Peyer's patch (tissue), 4 donors: ENCODE measurements at regions not wholly inside any gene's neighbourhood (a gene's known extent, or its start where the extent isn't known, plus 50 kb on each side); places are given as distances from the start of the nearest gene placed in this dataset.
A peak's percentile ranks its signal among the peaks of the same experiment; 100 is the strongest.

Source experiments
- DNase-seq, 3 donors: peaks; one replicate each; pipeline ENCODE4 v3.0.0-alpha.2; 2017 to 2019
- H3K27ac ChIP-seq, 4 donors: fragments of 200-600 bp; sonication (generic); one replicate each; pipeline ENCODE4 v1.5.1; 2016 to 2019
- H3K27me3 ChIP-seq, 2 donors: fragments of 200-600 bp; sonication (generic); one replicate each; pipeline ENCODE4 v1.5.1; 2019
- H3K36me3 ChIP-seq, 3 donors: fragments of 200-600 bp; sonication (generic); one replicate each; pipeline ENCODE4 v1.5.1; 2016 to 2019
- H3K4me1 ChIP-seq, 4 donors: fragments of 200-600 bp; sonication (generic); one replicate each; pipeline ENCODE4 v1.5.1; 2016 to 2019
- H3K4me3 ChIP-seq, 4 donors: fragments of 200-600 bp; sonication (generic); 1 replicate in 3 of 4; 2 replicates in 1 of 4; pipeline ENCODE4 v1.5.1; 2016 to 2019; ENCODE audit warnings: mild to moderate bottlenecking in 1 of 4
- H3K9me3 ChIP-seq, 4 donors: fragments of 200-600 bp; sonication (generic); one replicate each; pipeline ENCODE4 v1.5.1; 2016 to 2019; ENCODE audit warnings: mild to moderate bottlenecking in 1 of 4
- POLR2A ChIP-seq, 2 donors: fragments of 450-650 bp; IDR thresholded peaks; one replicate each; pipeline ENCODE4 v1.5.1; 2017; ENCODE audit warnings: antibody characterized with exemption in 2 of 2, mild to moderate bottlenecking in 2 of 2, moderate library complexity in 2 of 2
- TF ChIP-seq, protein P1 (sequence below), 6 experiments: fragments of 450-650 bp in 4 of 6; fragments of 200-600 bp in 2 of 6; sonication (generic) in 1 of 6; IDR thresholded peaks; one replicate each; pipeline ENCODE4 v1.5.1; 2017 to 2019; ENCODE audit warnings: antibody characterized with exemption in 6 of 6, mild to moderate bottlenecking in 3 of 6, moderate library complexity in 1 of 6

DNA sequence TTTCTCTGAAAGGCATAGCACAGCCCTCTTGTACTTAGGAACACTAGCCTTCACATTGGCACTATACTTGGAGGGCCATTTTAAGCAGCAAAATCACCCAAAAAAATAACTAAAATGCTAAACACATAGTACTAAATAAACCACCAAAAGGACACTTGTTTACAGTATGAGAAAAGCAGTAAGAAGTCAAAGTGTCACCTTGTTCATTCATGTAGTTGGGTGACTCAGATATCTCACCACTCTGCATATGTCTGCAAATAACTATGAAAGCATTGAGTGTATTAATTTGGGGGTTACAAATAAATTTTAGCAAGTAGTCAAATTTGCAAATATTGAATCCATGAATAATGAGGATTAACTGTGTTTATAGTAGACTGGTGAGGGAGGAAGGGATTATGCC, 107.6 kb downstream of the ELAPOR2 start:
- Histone ChIP-seq H3K36me3 (no peaks in the 10 kb centered on the region), H3K4me3 (no peak overlapping the region), H3K27ac (no peak overlapping the region), H3K9me3 (no peaks in the 10 kb centered on the region), H3K4me1 (no peaks in the 10 kb centered on the region), H3K27me3 (no peaks in the 10 kb centered on the region)
- DNase-seq: no peak
- TF ChIP-seq, protein P1, sequence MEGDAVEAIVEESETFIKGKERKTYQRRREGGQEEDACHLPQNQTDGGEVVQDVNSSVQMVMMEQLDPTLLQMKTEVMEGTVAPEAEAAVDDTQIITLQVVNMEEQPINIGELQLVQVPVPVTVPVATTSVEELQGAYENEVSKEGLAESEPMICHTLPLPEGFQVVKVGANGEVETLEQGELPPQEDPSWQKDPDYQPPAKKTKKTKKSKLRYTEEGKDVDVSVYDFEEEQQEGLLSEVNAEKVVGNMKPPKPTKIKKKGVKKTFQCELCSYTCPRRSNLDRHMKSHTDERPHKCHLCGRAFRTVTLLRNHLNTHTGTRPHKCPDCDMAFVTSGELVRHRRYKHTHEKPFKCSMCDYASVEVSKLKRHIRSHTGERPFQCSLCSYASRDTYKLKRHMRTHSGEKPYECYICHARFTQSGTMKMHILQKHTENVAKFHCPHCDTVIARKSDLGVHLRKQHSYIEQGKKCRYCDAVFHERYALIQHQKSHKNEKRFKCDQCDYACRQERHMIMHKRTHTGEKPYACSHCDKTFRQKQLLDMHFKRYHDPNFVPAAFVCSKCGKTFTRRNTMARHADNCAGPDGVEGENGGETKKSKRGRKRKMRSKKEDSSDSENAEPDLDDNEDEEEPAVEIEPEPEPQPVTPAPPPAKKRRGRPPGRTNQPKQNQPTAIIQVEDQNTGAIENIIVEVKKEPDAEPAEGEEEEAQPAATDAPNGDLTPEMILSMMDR (IDR thresholded peaks at IDR 0.05): no peak
- no peak for TF ChIP-seq POLR2A (IDR thresholded peaks at IDR 0.05)

DNA sequence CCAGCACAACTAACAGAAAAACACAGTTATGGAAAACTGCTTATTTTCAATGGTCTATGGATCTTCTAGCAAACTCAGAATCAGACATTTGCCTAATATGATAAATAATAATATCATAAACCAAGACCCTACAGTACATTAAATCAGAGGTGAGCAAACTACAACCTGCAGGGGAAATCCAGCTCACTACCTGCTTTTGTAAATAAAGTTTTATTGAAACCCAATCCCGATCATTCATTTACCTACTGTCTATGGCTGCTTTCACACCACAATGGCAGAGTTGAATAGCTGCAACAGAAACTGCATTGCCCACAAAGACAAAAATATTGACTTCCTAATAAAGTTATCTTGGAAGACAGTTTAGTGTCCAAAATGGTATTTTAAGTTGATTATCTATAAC, 108.5 kb downstream of the ELAPOR2 start:
- no peaks in the 10 kb centered on the region for H3K9me3 ChIP-seq
- no peak overlapping the region for H3K4me3 ChIP-seq
- H3K36me3 ChIP-seq: no peaks in the 10 kb centered on the region
- no peak for DNase-seq
- TF ChIP-seq POLR2A (IDR thresholded peaks at IDR 0.05): no peak
- TF ChIP-seq, protein P1 (IDR thresholded peaks at IDR 0.05): no peak
- no peaks in the 10 kb centered on the region for H3K4me1 ChIP-seq
- no peaks in the 10 kb centered on the region for H3K27me3 ChIP-seq
- H3K27ac ChIP-seq: no peak overlapping the region

DNA sequence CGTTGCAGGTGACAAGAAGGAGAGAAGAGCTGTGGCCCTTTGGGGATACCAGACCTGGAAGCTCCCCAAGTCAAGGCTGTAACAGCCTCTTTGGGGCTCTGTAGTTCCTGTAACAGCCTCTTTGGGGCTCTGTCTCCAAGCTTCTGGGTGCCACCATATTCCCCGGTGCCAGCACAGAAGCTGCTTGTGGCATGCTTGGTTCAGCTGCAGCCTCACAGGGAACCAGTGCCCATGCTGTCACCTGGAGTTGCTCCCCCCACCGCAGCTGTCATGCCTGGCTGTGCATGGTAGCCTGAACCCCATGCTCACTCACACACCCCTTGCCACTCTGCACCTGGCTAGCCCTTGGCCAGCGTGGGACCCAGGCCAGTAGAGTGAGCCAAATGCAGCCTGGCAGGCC, 109.1 kb downstream of the ELAPOR2 start:
- Histone ChIP-seq H3K9me3 (no peaks in the 10 kb centered on the region), H3K27ac (no peak overlapping the region), H3K27me3 (no peaks in the 10 kb centered on the region), H3K4me1 (no peaks in the 10 kb centered on the region), H3K4me3 (no peak overlapping the region), H3K36me3 (no peaks in the 10 kb centered on the region)
- DNase-seq: peak in 2 of 3 donors; percentile 45 to 61
- TF ChIP-seq, protein P1 (IDR thresholded peaks at IDR 0.05): peak in 2 of 6 experiments; percentile 5 to 17
- no peak for TF ChIP-seq POLR2A (IDR thresholded peaks at IDR 0.05)

DNA sequence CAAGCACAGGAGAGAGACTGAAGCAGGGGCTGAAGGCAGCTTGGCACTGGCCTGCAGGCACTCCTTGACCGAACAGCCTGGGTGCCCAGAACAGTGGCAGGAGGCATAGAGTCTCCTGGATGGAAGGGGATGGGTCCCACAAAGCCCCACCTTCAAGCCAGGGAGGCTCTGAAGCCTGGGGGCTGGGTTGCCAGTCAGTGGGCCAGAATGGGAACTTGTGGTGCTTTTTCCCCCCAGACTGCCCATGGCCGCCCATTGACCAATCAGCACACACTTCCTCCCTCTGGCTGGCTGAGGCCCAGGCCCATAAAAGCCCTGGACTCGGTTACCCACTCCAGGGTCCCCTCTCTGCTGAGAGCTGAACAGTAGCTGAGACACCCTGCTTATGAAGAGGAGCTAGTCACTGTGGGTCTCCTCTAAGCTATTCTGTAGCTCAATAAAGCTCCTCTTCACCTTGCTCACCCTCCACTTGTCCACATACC, 109.6 kb downstream of the ELAPOR2 start:
- Histone ChIP-seq H3K36me3 (no peaks in the 10 kb centered on the region), H3K27ac (peak overlapping the region in 2 of 4 donors; percentile 25 to 69), H3K9me3 (no peaks in the 10 kb centered on the region), H3K4me1 (no peaks in the 10 kb centered on the region), H3K4me3 (no peak overlapping the region), H3K27me3 (no peaks in the 10 kb centered on the region)
- no peak for DNase-seq
- no peak for TF ChIP-seq POLR2A (IDR thresholded peaks at IDR 0.05)
- TF ChIP-seq, protein P1 (IDR thresholded peaks at IDR 0.05): no peak

DNA sequence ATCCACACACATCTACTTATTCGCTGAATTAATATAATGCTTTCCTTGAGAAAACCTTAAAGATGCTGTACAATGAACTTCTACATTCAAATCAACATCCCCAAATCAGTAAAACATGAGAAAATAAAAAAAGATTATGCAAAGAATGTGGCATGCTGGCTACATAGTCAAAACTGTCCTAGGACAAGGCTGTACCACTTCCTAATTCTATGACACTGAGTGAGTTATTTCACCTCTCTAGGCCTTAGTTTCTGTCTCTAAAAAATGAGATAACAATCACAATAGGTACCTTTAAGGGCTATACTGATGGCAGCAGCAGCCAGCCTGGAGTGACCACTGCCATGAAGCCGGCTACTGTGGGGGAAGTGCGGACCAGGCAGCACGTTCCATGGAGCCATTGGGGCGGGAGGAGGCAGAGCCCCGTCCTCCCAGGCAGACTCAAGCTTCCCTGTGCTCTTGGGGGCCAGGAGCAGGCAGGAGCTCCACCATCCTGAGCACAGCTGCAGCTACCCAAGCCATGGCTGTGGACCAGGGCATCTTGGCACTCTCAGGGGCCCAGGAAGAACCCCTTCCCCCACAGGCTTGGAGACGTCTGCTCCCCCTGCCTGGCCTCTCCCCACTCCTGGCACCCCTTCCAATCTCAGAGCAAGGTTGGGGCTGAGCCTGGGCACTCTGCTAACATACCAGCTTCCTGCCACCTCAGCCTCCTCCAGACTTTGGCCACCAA, 110.2 kb downstream of the ELAPOR2 start:
- no peak for TF ChIP-seq POLR2A (IDR thresholded peaks at IDR 0.05)
- TF ChIP-seq, protein P1 (IDR thresholded peaks at IDR 0.05): no peak
- DNase-seq: no peak
- Histone ChIP-seq H3K27me3 (no peaks in the 10 kb centered on the region), H3K9me3 (no peaks in the 10 kb centered on the region), H3K36me3 (no peaks in the 10 kb centered on the region), H3K4me1 (no peaks in the 10 kb centered on the region), H3K4me3 (no peak overlapping the region), H3K27ac (peak overlapping the region in 2 of 4 donors; percentile 25 to 69)
